HepG2 (cell line): ENCODE measurements at regions not wholly inside any gene's neighbourhood (a gene's known extent, or its start where the extent isn't known, plus 50 kb on each side); places are given as distances from the start of the nearest gene placed in this dataset.

ENCODE experiments used
- ATAC-seq: fragments of 200-7000 bp; cut with Tn5 transposase; 3 replicates; pipeline ENCODE4 v1.9.1; 2020; ENCODE audit warnings: mild to moderate bottlenecking, moderate library complexity
- BruUV-seq: library from RNA; stranded (reverse); fragments of 400-500 nt; replicated peaks from 2 replicates; lab custom pipeline; 2021; lab: Mats Ljungman, UMichigan
- CTCF ChIA-PET: fragments of 300-600 bp; formaldehyde crosslinking; extraction: SDS; loops from one replicate; lab custom pipeline; 2021; ENCODE audit warnings: low total read pairs, inconsistent platforms, low intra/inter-chr PET ratio; lab: Yijun Ruan, JAX
- POLR2A ChIA-PET: fragments of 350-600 bp; sonication (Branson Sonifier 250); formaldehyde crosslinking; loops from one replicate; lab custom pipeline; 2020; ENCODE audit warnings: antibody characterized with exemption, inconsistent platforms; lab: Yijun Ruan, JAX
- DNase-seq: peaks from one replicate; pipeline ENCODE4 v3.0.0-alpha.2; 2015; ENCODE audit warnings: low spot score
- FAIRE-seq: peaks from 3 replicates; lab custom pipeline; 2011; peaks lifted over from hg19 to GRCh38; lab: Jason Lieb, UNC
- H2AFZ ChIP-seq: one replicate; pipeline ENCODE4 v1.6.1; 2011; ENCODE audit warnings: low read length, inconsistent platforms
- H3K27ac ChIP-seq: fragments of 300-600 bp; 3 replicates; pipeline ENCODE4 v1.8.0; 2011; ENCODE audit warnings: mixed run types, mild to moderate bottlenecking, mixed read lengths, low read length, inconsistent platforms; ENCODE audit not compliant: insufficient read depth; ENCODE audit errors: extremely low read length
- H3K27me3 ChIP-seq, 2 experiments: fragments of 200-600 bp in 1 of 2; 2 replicates in 1 of 2; 3 replicates in 1 of 2; pipeline versions ENCODE4 v1.6.0 to v1.8.0; 2011; ENCODE audit warnings: low read length in 2 of 2, mild to moderate bottlenecking in 2 of 2, moderate library complexity in 2 of 2, inconsistent platforms in 1 of 2; ENCODE audit not compliant: insufficient read depth in 2 of 2, control insufficient read depth in 1 of 2
- H3K36me3 ChIP-seq, 2 experiments: fragments of 200-600 bp in 1 of 2; replicated peaks in 1 of 2; 2 replicates in 1 of 2; 3 replicates in 1 of 2; pipeline versions ENCODE4 v1.5.1 to v1.8.0; 2011; ENCODE audit warnings: low read length in 2 of 2, inconsistent platforms in 1 of 2; ENCODE audit not compliant: insufficient read depth in 2 of 2, control insufficient read depth in 1 of 2
- H3K4me1 ChIP-seq: 2 replicates; pipeline ENCODE4 v1.5.1; 2012; ENCODE audit warnings: low read length, inconsistent platforms; ENCODE audit not compliant: insufficient read depth
- H3K4me2 ChIP-seq: 2 replicates; pipeline ENCODE4 v1.6.0; 2011; ENCODE audit warnings: low read depth, low read length, inconsistent platforms
- H3K4me3 ChIP-seq, 3 experiments: fragments of 200-600 bp in 1 of 3; sonication (generic), shearing (Covaris generic) in 1 of 3; replicated peaks in 1 of 3; 2 replicates each; pipeline ENCODE4 v1.5.1; 2011 to 2016; ENCODE audit warnings: low read length in 3 of 3, inconsistent platforms in 2 of 3, low read depth in 2 of 3, mild to moderate bottlenecking in 2 of 3, control low read depth in 1 of 3, mixed read lengths in 1 of 3; ENCODE audit not compliant: insufficient read depth in 1 of 3
- H3K79me2 ChIP-seq: one replicate; pipeline ENCODE4 v1.6.1; 2011; ENCODE audit warnings: low read length, inconsistent platforms; ENCODE audit not compliant: insufficient read depth
- H3K9ac ChIP-seq: 2 replicates; pipeline ENCODE4 v1.6.0; 2011; ENCODE audit warnings: mild to moderate bottlenecking, low read depth, low read length, inconsistent platforms; ENCODE audit not compliant: insufficient read depth
- H3K9me3 ChIP-seq: 2 replicates; pipeline ENCODE4 v1.5.1; 2012; ENCODE audit warnings: mild to moderate bottlenecking, low read length
- H4K20me1 ChIP-seq: 2 replicates; pipeline ENCODE4 v1.6.0; 2011; ENCODE audit warnings: inconsistent platforms, mild to moderate bottlenecking, low read length, moderate library complexity; ENCODE audit not compliant: insufficient read depth
- ATF1 ChIP-seq: IDR thresholded peaks from 2 replicates; pipeline ENCODE4 v1.6.1; 2016; ENCODE audit warnings: mild to moderate bottlenecking, control low read depth
- CREBL2 ChIP-seq: sonication (generic); formaldehyde crosslinking; IDR thresholded peaks from 2 replicates; pipeline ENCODE4 v1.8.1; 2023; ENCODE audit warnings: missing genetic modification reagents, mild to moderate bottlenecking, borderline replicate concordance
- HDAC6 ChIP-seq: fragments of 200-600 bp; sonication (generic); IDR thresholded peaks from 2 replicates; pipeline ENCODE4 v1.7.0; 2017; ENCODE audit warnings: mild to moderate bottlenecking, antibody characterized with exemption, low read length, low read depth
- HNRNPH1 ChIP-seq: fragments of 200-400 bp; formaldehyde crosslinking; optimal IDR thresholded peaks from 2 replicates; pipeline ENCODE3; 2017; ENCODE audit warnings: mild to moderate bottlenecking, low read depth, low read length
- HNRNPK ChIP-seq: fragments of 200-400 bp; formaldehyde crosslinking; IDR thresholded peaks from 2 replicates; pipeline ENCODE4 v1.6.1; 2018; ENCODE audit warnings: low read length, low read depth, moderate library complexity, mild to moderate bottlenecking; ENCODE audit not compliant: poor library complexity, severe bottlenecking
- KLF13 ChIP-seq: sonication (generic); formaldehyde crosslinking; IDR thresholded peaks from 2 replicates; pipeline ENCODE4 v1.4.0; 2020; ENCODE audit warnings: mild to moderate bottlenecking, missing genetic modification reagents
- MLLT10 ChIP-seq: sonication (generic); formaldehyde crosslinking; IDR thresholded peaks from 2 replicates; pipeline ENCODE4 v1.4.0; 2020; ENCODE audit warnings: missing genetic modification reagents
- NFE2 ChIP-seq: sonication (generic); formaldehyde crosslinking; IDR thresholded peaks from 2 replicates; pipeline ENCODE4 v1.4.0; 2020; ENCODE audit warnings: missing genetic modification reagents
- PCBP1 ChIP-seq: fragments of 200-400 bp; formaldehyde crosslinking; IDR thresholded peaks from 2 replicates; pipeline ENCODE4 v1.6.1; 2017; ENCODE audit warnings: mild to moderate bottlenecking, low read depth, low read length, borderline replicate concordance
- PTBP1 ChIP-seq: fragments of 200-400 bp; formaldehyde crosslinking; IDR thresholded peaks from 2 replicates; pipeline ENCODE4 v1.6.1; 2018; ENCODE audit warnings: low read length, low read depth; ENCODE audit not compliant: poor library complexity, severe bottlenecking
- RFX5 ChIP-seq: IDR thresholded peaks from 2 replicates; pipeline ENCODE4 v1.6.1; 2011; ENCODE audit warnings: low read depth, low read length, improper control_type of control experiment
- SALL1 ChIP-seq: sonication (generic); formaldehyde crosslinking; IDR thresholded peaks from 2 replicates; pipeline ENCODE4 v1.8.0; 2022; ENCODE audit warnings: mild to moderate bottlenecking, missing genetic modification reagents
- STAT5B ChIP-seq: sonication (generic); formaldehyde crosslinking; IDR thresholded peaks from 2 replicates; pipeline ENCODE4 v1.4.0; 2020; ENCODE audit warnings: missing genetic modification reagents
- TP53 ChIP-seq: sonication (generic); formaldehyde crosslinking; conservative IDR thresholded peaks from 2 replicates; pipeline ENCODE4 v1.4.0; 2020; ENCODE audit warnings: missing genetic modification reagents
- ZFP62 ChIP-seq: sonication (generic); formaldehyde crosslinking; IDR thresholded peaks from 2 replicates; pipeline ENCODE4 v1.4.0; 2020; ENCODE audit warnings: missing genetic modification reagents
- ZNF274 ChIP-seq: sonication (generic); formaldehyde crosslinking; IDR thresholded peaks from 2 replicates; pipeline ENCODE4 v1.5.1; 2020; ENCODE audit warnings: mild to moderate bottlenecking, missing genetic modification reagents
- ZNF687 ChIP-seq: sonication (generic); formaldehyde crosslinking; IDR thresholded peaks from 2 replicates; pipeline ENCODE4 v1.5.1; 2020; ENCODE audit warnings: mild to moderate bottlenecking, missing genetic modification reagents, moderate library complexity
- ZNF747 ChIP-seq: sonication (generic); formaldehyde crosslinking; IDR thresholded peaks from 2 replicates; pipeline ENCODE4 v1.8.1; 2023; ENCODE audit warnings: missing genetic modification reagents, mild to moderate bottlenecking, borderline replicate concordance
- ZNF777 ChIP-seq: sonication (generic); formaldehyde crosslinking; IDR thresholded peaks from 2 replicates; pipeline ENCODE4 v1.4.0; 2020; ENCODE audit warnings: missing genetic modification reagents
- WGBS: methylation state at CpG from one replicate; pipeline ENCODE4 v1.1.6; 2017; ENCODE audit warnings: low lambda C conversion rate; 5-methylcytosine and 5-hydroxymethylcytosine counted together
- in situ Hi-C: cut with HindIII; loops from 2 replicates; pipeline ENCODE4 v1.10.0; 2017; ENCODE audit warnings: low pct_unique_long_range_greater_than_20kb; ENCODE audit not compliant: extremely low pct_ligation_motif_present
- intact Hi-C: fragments of 100-400 bp; cut with micrococcal nuclease; formaldehyde crosslinking; loops from one replicate; pipeline ENCODE4 v1.10.0; 2022; ENCODE audit not compliant: unreplicated experiment

GRCh38 chr11:25211635-25212254, 714.9 kb downstream of the LUZP2 start:
- BruUV-seq, result no TSS peak
- POLR2A ChIA-PET, result no interaction called here

GRCh38 chr11:25214535-25215176, 717.8 kb downstream of the LUZP2 start:
- no peak overlapping the region for H2AFZ ChIP-seq
- no peaks in the 10 kb centered on the region for H4K20me1 ChIP-seq
- ATAC-seq (no peak), DNase-seq (no peak), FAIRE-seq (no peak)
- intact Hi-C loops, result no loop called here
- H3K4me1 ChIP-seq, result no peaks in the 10 kb centered on the region
- H3K79me2 ChIP-seq, result no peaks in the 10 kb centered on the region
- H3K9me3 ChIP-seq, result peaks cover 19% of the 10 kb centered on the region
- ChIA-PET CTCF (no interaction called here), POLR2A (no interaction called here)
- no peaks in the 10 kb centered on the region for H3K27me3 ChIP-seq
- in situ Hi-C loops, result no loop called here
- H3K9ac ChIP-seq, result no peak overlapping the region
- 5% methylated on average over 2 of the region's 2 CpGs for WGBS
- H3K4me3 ChIP-seq, result no peak overlapping the region
- TF ChIP-seq HNRNPK (peak; percentile 99), CREBL2 (CRISPR knock-in tag) (no peak), PTBP1 (no peak), RFX5 (no peak), TP53 (no peak), PCBP1 (peak; percentile 92; the same call in 1 of the 2 replicates), ZNF687 (no peak), ZNF274 (CRISPR knock-in tag) (no peak), ATF1 (CRISPR knock-in tag) (no peak)
- H3K4me2 ChIP-seq, result no peak overlapping the region
- BruUV-seq, result no TSS peak
- H3K36me3 ChIP-seq, result no peaks in the 10 kb centered on the region
- H3K27ac ChIP-seq, result no peak overlapping the region

More at GRCh38 chr11:25211635-25212254, 714.9 kb downstream of the LUZP2 start:
- in situ Hi-C loops (no loop called here), intact Hi-C loops (no loop called here)
- 9% methylated on average over 3 of the region's 3 CpGs for WGBS
- H4K20me1 ChIP-seq, result no peaks in the 10 kb centered on the region
- H3K27ac ChIP-seq, result no peak overlapping the region
- FAIRE-seq, result no peak
- no peak overlapping the region for H3K4me2 ChIP-seq
- no peak for ATAC-seq
- no peak overlapping the region for H3K9ac ChIP-seq
- H2AFZ ChIP-seq, result no peak overlapping the region
- H3K4me3 ChIP-seq, result no peak overlapping the region
- no peak for DNase-seq
- no peaks in the 10 kb centered on the region for H3K36me3 ChIP-seq
- no peaks in the 10 kb centered on the region for H3K79me2 ChIP-seq
- TF ChIP-seq HDAC6 (no peak), ZNF777 (CRISPR knock-in tag) (no peak), HNRNPH1 (no peak), STAT5B (CRISPR knock-in tag) (no peak), ZNF747 (CRISPR knock-in tag) (no peak), KLF13 (CRISPR knock-in tag) (no peak), SALL1 (no peak), MLLT10 (CRISPR knock-in tag) (no peak), ZFP62 (no peak), NFE2 (no peak)
- peaks cover 38% of the 10 kb centered on the region for H3K9me3 ChIP-seq
- no peaks in the 10 kb centered on the region for H3K27me3 ChIP-seq
- CTCF ChIA-PET, result no interaction called here
- no peaks in the 10 kb centered on the region for H3K4me1 ChIP-seq
